ENCODE measurements at regions not wholly inside any gene's neighbourhood (a gene's known extent, or its start where the extent isn't known, plus 50 kb on each side); places are given as distances from the start of the nearest gene placed in this dataset.

DNA sequence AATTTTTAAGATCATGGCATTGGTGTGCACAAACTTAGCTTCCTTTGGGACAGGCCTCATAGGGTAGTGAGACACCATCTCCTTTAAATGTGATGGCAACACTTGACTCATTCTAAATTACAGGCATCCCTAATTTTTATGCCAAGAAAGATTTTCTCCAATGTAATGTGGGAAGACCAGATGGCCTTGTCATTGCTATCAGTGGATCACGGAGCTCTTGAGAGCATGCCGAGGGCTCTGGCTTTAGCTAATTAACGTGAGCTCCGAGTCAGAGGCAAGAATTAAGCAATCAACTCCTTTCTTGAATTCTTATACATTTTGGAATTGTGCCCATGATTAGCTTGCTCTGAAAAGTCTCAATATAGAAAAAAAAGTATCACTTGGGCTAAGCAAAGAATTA lies 215.8 kb downstream of the LRRC70 start:
- H3K9me3 Mint-ChIP-seq = peaks cover 14% of the 10 kb centered on the region
- no peaks in the 10 kb centered on the region for H3K79me2 ChIP-seq (ENCODE audit: low read depth)
- no peaks in the 10 kb centered on the region for H3K4me1 Mint-ChIP-seq
- H3K36me3 Mint-ChIP-seq = no peaks in the 10 kb centered on the region
- H3K4me1 ChIP-seq = no peaks in the 10 kb centered on the region
- no peaks in the 10 kb centered on the region for H3K9me3 ChIP-seq (ENCODE audit: low read depth)
- H4K20me1 ChIP-seq (ENCODE audit: low read depth) = no peaks in the 10 kb centered on the region
- H3K27me3 ChIP-seq = no peaks in the 10 kb centered on the region
- no peak overlapping the region for H3K27ac Mint-ChIP-seq
- H2AFZ ChIP-seq (replicated peaks) = no peak overlapping the region
- H3F3A ChIP-seq (ENCODE audit: low read depth) = no peaks in the 10 kb centered on the region
- H3K4me2 ChIP-seq = no peak overlapping the region
- H3K27me3 Mint-ChIP-seq (ENCODE audit: insufficient read depth, low read depth) = no peaks in the 10 kb centered on the region
- H3K4me3 ChIP-seq = no peak overlapping the region
- no peak overlapping the region for H3K9ac ChIP-seq
- H3K4me3 Mint-ChIP-seq = no peak overlapping the region
- no peaks in the 10 kb centered on the region for H3K36me3 ChIP-seq
- no peak for DNase-seq (ENCODE audit: low spot score)
- no peak for TF ChIP-seq EZH2 (IDR thresholded peaks at IDR 0.05)
- TF ChIP-seq EZH2phosphoT487 (IDR thresholded peaks at IDR 0.05) = no peak
- no peak for TF ChIP-seq CTCF (IDR thresholded peaks at IDR 0.05)
- H3K27ac ChIP-seq = no peak overlapping the region

DNA sequence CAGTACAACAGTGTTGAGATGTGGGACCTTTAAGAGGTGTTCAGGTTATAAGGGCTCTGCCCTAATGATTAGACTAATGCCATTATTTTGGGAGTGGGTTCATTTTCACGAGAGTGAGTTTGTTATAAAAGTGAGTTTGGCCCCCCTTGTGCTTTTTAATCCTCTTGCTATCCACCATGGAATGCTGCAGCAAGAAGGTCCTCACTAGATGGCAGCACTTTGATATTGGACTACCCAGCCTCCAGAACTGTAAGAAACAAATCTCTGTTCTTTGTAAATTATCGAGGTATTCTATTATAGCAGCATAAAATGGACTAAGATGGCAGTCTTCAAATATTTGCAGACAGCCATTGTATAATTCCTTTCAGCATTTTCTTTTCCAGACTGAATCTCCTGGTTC lies 212.4 kb downstream of the LRRC70 start:
- Mint-ChIP-seq H3K36me3 (no peaks in the 10 kb centered on the region), H3K9me3 (no peaks in the 10 kb centered on the region), H3K4me1 (no peaks in the 10 kb centered on the region), H3K27ac (no peak overlapping the region), H3K27me3 (ENCODE audit: insufficient read depth, low read depth) (no peaks in the 10 kb centered on the region), H3K4me3 (no peak overlapping the region)
- Histone ChIP-seq H2AFZ (replicated peaks) (no peak overlapping the region), H3K4me2 (no peak overlapping the region), H3F3A (ENCODE audit: low read depth) (no peaks in the 10 kb centered on the region), H3K27me3 (no peaks in the 10 kb centered on the region), H3K36me3 (no peaks in the 10 kb centered on the region), H4K20me1 (ENCODE audit: low read depth) (no peaks in the 10 kb centered on the region), H3K4me1 (no peaks in the 10 kb centered on the region), H3K9ac (no peak overlapping the region), H3K27ac (no peak overlapping the region), H3K4me3 (no peak overlapping the region), H3K79me2 (ENCODE audit: low read depth) (no peaks in the 10 kb centered on the region), H3K9me3 (ENCODE audit: low read depth) (no peaks in the 10 kb centered on the region)
- peak; percentile 11 for DNase-seq (ENCODE audit: low spot score)
- peak; percentile 39 for TF ChIP-seq CTCF (IDR thresholded peaks at IDR 0.05)
- TF ChIP-seq EZH2phosphoT487 (IDR thresholded peaks at IDR 0.05) = no peak
- TF ChIP-seq EZH2 (IDR thresholded peaks at IDR 0.05) = no peak

DNA sequence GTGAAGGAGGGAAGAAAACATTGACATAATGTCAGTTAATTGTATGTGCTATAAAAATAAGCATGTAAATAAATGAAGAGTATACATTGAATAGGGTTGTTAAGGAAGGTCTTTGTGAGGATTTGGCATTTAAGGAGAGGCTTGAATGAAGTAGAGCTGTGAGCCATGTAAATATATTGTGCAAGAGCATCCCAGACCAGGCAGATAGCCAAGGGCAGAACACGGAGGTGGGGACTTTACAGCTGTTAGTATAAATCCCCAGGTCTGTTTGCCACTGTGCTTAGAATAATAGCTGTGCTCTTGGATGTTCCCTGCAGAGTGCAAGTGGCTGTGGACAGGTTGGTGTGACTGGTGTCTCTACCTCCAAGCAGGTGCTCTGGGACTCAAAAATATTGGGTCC lies 211.7 kb downstream of the LRRC70 start:
- no peaks in the 10 kb centered on the region for H3K27me3 Mint-ChIP-seq (ENCODE audit: insufficient read depth, low read depth)

More for the DNA sequence above, 211.7 kb downstream of the LRRC70 start:
- Histone ChIP-seq H3K9ac (no peak overlapping the region), H3K9me3 (ENCODE audit: low read depth) (no peaks in the 10 kb centered on the region), H2AFZ (replicated peaks) (no peak overlapping the region), H4K20me1 (ENCODE audit: low read depth) (no peaks in the 10 kb centered on the region), H3K4me3 (no peak overlapping the region), H3K27ac (no peak overlapping the region), H3K27me3 (no peaks in the 10 kb centered on the region), H3K4me1 (no peaks in the 10 kb centered on the region), H3F3A (ENCODE audit: low read depth) (no peaks in the 10 kb centered on the region), H3K4me2 (no peak overlapping the region), H3K36me3 (no peaks in the 10 kb centered on the region), H3K79me2 (ENCODE audit: low read depth) (no peaks in the 10 kb centered on the region)
- H3K4me1 Mint-ChIP-seq = no peaks in the 10 kb centered on the region
- no peaks in the 10 kb centered on the region for H3K36me3 Mint-ChIP-seq
- no peak overlapping the region for H3K27ac Mint-ChIP-seq
- no peak overlapping the region for H3K4me3 Mint-ChIP-seq
- TF ChIP-seq EZH2 (IDR thresholded peaks at IDR 0.05) (no peak), EZH2phosphoT487 (IDR thresholded peaks at IDR 0.05) (no peak), CTCF (IDR thresholded peaks at IDR 0.05) (no peak)
- no peak for DNase-seq (ENCODE audit: low spot score)
- H3K9me3 Mint-ChIP-seq = no peaks in the 10 kb centered on the region
